DND-41 (cell line): ENCODE measurements at regions not wholly inside any gene's neighbourhood (a gene's known extent, or its start where the extent isn't known, plus 50 kb on each side); places are given as distances from the start of the nearest gene placed in this dataset.

ENCODE experiments used
- ATAC-seq: fragments of 200-7000 bp; cut with Tn5 transposase; 3 replicates; pipeline ENCODE4 v1.9.1; 2021; ENCODE audit warnings: low read depth; ENCODE audit not compliant: insufficient read depth
- DNase-seq: peaks from one replicate; pipeline ENCODE4 v3.0.0-alpha.2; 2020
- H2AFZ ChIP-seq: 2 replicates; pipeline ENCODE4 v1.6.0; 2012; ENCODE audit warnings: low read depth, low read length
- H3K27ac ChIP-seq: 2 replicates; pipeline ENCODE4 v1.5.1; 2012; ENCODE audit warnings: low read length, inconsistent platforms
- H3K27me3 ChIP-seq: fragments of 200-600 bp; sonication (generic); 2 replicates; pipeline ENCODE4 v1.6.0; 2012; ENCODE audit warnings: low read length, mild to moderate bottlenecking, inconsistent platforms; ENCODE audit not compliant: insufficient read depth, poor library complexity
- H3K36me3 ChIP-seq: 2 replicates; pipeline ENCODE4 v1.5.1; 2012; ENCODE audit warnings: low read length, inconsistent platforms; ENCODE audit not compliant: insufficient read depth
- H3K4me1 ChIP-seq: 2 replicates; pipeline ENCODE4 v1.5.1; 2012; ENCODE audit warnings: mild to moderate bottlenecking, low read length; ENCODE audit not compliant: insufficient read depth
- H3K4me2 ChIP-seq: 2 replicates; pipeline ENCODE4 v1.6.0; 2012; ENCODE audit warnings: mild to moderate bottlenecking, moderate library complexity, low read length, inconsistent platforms; ENCODE audit not compliant: insufficient read depth
- H3K4me3 ChIP-seq, 2 experiments: fragments of 200-600 bp in 1 of 2; shearing (Covaris generic) in 1 of 2; 2 replicates each; pipeline ENCODE4 v1.5.1; 2012 to 2016; ENCODE audit warnings: inconsistent platforms in 2 of 2, low read length in 2 of 2, mild to moderate bottlenecking in 2 of 2, low read depth in 1 of 2, moderate library complexity in 1 of 2
- H3K79me2 ChIP-seq: 2 replicates; pipeline ENCODE4 v1.6.0; 2012; ENCODE audit warnings: low read length, inconsistent platforms; ENCODE audit not compliant: insufficient read depth
- H3K9ac ChIP-seq: 2 replicates; pipeline ENCODE4 v1.6.0; 2012; ENCODE audit warnings: low read depth, mild to moderate bottlenecking, inconsistent platforms, low read length, moderate library complexity
- H3K9me3 ChIP-seq: 2 replicates; pipeline ENCODE4 v1.5.1; 2012; ENCODE audit warnings: low read length, moderate library complexity, mild to moderate bottlenecking, inconsistent platforms; ENCODE audit not compliant: insufficient read depth, severe bottlenecking
- H4K20me1 ChIP-seq: 2 replicates; pipeline ENCODE4 v1.6.0; 2012; ENCODE audit warnings: low read length; ENCODE audit not compliant: insufficient read depth
- EZH2 ChIP-seq: IDR thresholded peaks from 3 replicates; pipeline ENCODE4 v1.6.1; 2012; ENCODE audit warnings: borderline replicate concordance, low read depth, mild to moderate bottlenecking, moderate library complexity, low read length, inconsistent platforms; ENCODE audit not compliant: severe bottlenecking
- TF ChIP-seq, protein P1 (sequence below): IDR thresholded peaks from 2 replicates; pipeline ENCODE4 v1.5.1; 2012; ENCODE audit warnings: borderline replicate concordance, low read length, moderate library complexity, mild to moderate bottlenecking; ENCODE audit not compliant: poor library complexity, severe bottlenecking; ENCODE audit errors: extremely low read depth

DNA sequence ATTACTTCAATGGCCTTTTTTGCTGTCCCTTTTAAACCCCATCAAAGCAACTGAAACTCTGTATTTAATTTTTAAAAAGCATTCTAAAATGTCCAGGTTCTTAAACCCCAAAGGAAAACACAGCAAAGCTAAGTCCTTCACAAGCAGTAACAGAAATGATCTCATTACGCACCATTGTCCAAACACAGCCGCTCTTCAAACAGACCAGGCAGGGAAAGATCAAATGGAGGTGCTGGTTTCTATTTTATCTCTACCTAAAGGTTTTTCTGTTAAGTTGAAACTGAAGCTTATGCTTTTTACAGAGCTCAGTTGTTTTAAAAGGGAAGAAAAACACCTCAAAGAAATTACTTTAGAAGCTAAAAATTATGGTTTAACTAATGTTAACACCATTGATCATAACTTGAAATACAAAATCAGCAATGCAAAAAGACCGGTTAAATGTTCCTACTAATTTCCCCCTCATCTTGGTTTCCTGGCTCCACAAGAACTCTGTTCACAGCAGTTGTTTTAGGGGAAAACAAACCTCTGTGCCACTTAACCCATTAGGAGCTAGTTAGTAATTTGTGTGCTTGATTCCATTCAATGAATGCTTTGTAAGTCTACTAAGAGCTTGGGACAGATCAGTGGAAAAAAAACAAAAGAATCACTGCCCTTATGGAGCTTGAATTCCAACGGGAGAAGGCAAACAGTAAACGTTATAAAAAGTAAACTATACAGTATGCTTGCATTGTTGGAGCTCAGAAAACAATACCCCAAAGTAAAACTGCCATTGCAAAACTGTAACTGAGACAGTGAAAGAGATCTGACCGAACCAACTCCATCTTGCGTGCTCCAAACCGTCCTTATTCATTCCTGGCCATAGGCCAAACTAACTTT, 87.4 kb downstream of the CD24 start:
- no peak overlapping the region for H3K4me3 ChIP-seq
- TF ChIP-seq EZH2: no peak
- TF ChIP-seq, protein P1, sequence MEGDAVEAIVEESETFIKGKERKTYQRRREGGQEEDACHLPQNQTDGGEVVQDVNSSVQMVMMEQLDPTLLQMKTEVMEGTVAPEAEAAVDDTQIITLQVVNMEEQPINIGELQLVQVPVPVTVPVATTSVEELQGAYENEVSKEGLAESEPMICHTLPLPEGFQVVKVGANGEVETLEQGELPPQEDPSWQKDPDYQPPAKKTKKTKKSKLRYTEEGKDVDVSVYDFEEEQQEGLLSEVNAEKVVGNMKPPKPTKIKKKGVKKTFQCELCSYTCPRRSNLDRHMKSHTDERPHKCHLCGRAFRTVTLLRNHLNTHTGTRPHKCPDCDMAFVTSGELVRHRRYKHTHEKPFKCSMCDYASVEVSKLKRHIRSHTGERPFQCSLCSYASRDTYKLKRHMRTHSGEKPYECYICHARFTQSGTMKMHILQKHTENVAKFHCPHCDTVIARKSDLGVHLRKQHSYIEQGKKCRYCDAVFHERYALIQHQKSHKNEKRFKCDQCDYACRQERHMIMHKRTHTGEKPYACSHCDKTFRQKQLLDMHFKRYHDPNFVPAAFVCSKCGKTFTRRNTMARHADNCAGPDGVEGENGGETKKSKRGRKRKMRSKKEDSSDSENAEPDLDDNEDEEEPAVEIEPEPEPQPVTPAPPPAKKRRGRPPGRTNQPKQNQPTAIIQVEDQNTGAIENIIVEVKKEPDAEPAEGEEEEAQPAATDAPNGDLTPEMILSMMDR: no peak

DNA sequence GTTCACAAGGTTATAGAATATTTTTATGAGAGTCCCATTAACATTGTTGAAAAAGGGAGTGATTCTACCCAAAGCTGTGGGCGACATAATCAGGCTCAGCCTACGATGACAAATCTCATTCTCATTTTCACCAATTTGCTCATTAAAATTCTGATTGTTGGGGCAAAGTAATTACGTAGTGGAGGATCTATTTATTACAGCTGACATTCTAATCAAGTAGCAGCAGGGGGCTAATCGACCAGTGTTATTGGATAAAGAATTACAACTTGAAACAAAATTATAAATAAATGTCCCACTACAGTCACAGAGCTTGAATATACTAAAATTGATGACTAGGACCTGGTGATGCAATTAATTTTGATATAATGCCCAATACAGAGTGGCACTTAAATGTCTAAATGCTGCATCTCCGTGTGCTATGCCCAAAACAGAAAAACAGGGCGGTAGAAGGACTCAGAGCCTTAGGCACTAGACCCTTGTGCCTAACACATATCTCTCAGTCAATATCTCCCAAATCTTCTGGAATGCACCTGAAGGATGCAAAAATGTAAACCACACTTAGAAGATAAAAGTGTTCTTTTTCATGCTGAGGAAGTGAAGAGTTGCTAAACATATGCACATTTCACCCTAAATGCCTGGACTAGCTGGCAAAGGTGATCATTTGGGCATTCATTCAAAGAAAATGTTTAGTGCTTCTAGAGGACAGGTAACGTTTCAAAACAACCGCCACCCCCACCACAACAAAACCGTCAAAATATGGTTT, 88.3 kb downstream of the CD24 start:
- H3K36me3 ChIP-seq: no peaks in the 10 kb centered on the region
- no peak overlapping the region for H3K4me3 ChIP-seq
- no peak overlapping the region for H3K9ac ChIP-seq
- no peaks in the 10 kb centered on the region for H3K79me2 ChIP-seq
- H4K20me1 ChIP-seq: no peaks in the 10 kb centered on the region
- H3K9me3 ChIP-seq: no peaks in the 10 kb centered on the region
- no peak overlapping the region for H3K4me2 ChIP-seq
- H2AFZ ChIP-seq: no peak overlapping the region
- no peaks in the 10 kb centered on the region for H3K4me1 ChIP-seq
- H3K27ac ChIP-seq: no peak overlapping the region
- DNase-seq (no peak), ATAC-seq (no peak)
- no peak for TF ChIP-seq EZH2
- TF ChIP-seq, protein P1: no peak
- H3K27me3 ChIP-seq: no peaks in the 10 kb centered on the region

More for the DNA sequence above, 87.4 kb downstream of the CD24 start:
- Histone ChIP-seq H3K27ac (no peak overlapping the region), H3K27me3 (no peaks in the 10 kb centered on the region), H3K9ac (no peak overlapping the region), H3K79me2 (no peaks in the 10 kb centered on the region), H3K36me3 (no peaks in the 10 kb centered on the region), H2AFZ (no peak overlapping the region), H3K4me1 (no peaks in the 10 kb centered on the region), H3K4me2 (no peak overlapping the region), H4K20me1 (no peaks in the 10 kb centered on the region), H3K9me3 (no peaks in the 10 kb centered on the region)
- DNase-seq (no peak), ATAC-seq (no peak)

GRCh38 chr6:106885679-106886078, 88.8 kb downstream of the CD24 start:
- no peaks in the 10 kb centered on the region for H3K79me2 ChIP-seq
- no peak overlapping the region for H3K4me3 ChIP-seq
- no peaks in the 10 kb centered on the region for H3K27me3 ChIP-seq
- no peak overlapping the region for H3K4me2 ChIP-seq
- H3K9ac ChIP-seq: no peak overlapping the region
- no peaks in the 10 kb centered on the region for H3K36me3 ChIP-seq
- H3K4me1 ChIP-seq: no peaks in the 10 kb centered on the region
- H3K27ac ChIP-seq: no peak overlapping the region
- H2AFZ ChIP-seq: no peak overlapping the region
- no peaks in the 10 kb centered on the region for H4K20me1 ChIP-seq
- DNase-seq (no peak), ATAC-seq (no peak)
- TF ChIP-seq, protein P1: no peak
- H3K9me3 ChIP-seq: no peaks in the 10 kb centered on the region
